HG02981 (cell line): ENCODE measurements at regions not wholly inside any gene's neighbourhood (a gene's known extent, or its start where the extent isn't known, plus 50 kb on each side); places are given as distances from the start of the nearest gene placed in this dataset.

ENCODE experiments used
- ATAC-seq: cut with Tn5 transposase; IDR thresholded peaks from one replicate; pipeline ENCODE4 v1.9.1; 2021; ENCODE audit warnings: mild to moderate bottlenecking, moderate library complexity; ENCODE audit not compliant: unreplicated experiment

DNA sequence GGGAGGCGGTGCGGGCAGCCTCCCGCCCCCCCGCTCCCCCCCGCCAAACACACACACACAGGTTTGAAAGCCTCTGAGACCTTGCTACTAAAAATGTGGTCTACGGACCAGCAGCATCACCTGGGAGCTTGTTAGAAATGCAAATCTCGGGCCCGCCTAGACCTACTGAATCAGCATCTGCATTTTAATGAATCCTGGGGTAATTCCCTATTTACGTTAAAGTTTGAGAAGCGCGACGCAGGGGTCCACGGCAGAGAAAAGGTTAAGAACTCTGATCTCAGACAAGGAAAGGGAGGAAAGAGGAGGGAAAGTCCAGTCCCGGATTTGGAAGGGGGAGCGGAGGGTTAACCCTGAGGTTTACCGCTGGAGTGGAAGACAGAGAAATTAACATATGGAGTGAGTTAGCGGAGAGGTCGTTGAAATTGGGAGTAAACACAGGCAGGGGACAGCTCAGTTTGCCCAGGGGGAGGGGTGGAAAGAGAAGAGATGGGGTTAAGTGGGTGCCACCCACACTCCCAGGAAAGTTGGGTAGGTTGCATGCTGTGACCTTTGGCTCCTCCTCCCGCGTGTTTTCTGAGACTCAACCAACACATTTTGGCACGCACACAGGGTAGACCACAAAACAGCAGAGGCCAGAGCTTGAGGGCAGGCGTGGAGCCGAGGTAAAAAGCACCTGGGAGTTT lies 483.6 kb downstream of the BCOR start:
- ATAC-seq, result no peak

DNA sequence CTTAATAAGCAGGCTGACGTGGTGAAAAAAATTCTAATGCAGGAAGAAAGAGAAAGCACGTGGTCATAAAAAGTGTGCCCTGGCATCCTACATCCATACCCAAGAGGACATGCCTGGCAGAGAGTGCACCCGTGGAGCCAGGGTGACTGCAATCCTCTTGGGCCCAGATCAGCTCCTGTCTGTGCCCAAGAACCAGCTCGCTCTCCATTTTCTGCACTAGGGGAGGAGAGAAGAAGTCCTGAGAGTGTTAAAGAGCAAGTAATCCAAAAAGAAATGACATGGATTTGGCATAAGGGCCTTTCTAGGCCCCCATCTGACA lies 483.1 kb downstream of the BCOR start:
- no peak for ATAC-seq

DNA sequence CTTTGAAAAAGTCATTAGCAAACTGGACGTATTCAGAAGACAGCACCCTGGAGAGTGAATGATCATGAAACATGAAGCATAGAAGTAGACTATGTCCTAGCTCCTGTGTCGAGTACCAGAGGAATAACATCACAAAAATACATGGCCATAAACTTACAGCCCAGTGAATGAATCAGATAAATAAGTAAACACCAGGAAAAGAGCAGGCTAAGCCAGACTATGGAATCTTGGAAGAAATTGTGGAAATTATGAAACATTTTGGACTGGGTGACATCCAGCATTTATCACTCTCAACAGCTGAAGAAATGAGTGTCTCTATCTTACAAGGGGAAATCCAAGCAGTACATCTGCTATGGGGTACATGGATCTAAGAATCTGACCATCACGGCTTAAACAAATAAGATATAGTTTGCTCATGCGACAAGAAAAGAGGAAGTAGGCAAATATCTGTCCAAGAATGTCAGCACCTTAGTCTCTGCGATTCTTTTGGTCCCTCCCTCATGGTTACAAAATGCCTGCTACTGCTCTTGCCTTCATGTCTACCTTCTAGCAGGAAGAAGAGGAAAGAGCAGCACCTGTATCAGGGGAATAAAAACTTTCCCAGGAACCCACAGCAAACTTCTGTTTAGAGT lies 481.5 kb downstream of the BCOR start:
- ATAC-seq, result peak; percentile 47

GRCh38 chrX:39616731-39617130 lies 481.0 kb downstream of the BCOR start:
- no peak for ATAC-seq

DNA sequence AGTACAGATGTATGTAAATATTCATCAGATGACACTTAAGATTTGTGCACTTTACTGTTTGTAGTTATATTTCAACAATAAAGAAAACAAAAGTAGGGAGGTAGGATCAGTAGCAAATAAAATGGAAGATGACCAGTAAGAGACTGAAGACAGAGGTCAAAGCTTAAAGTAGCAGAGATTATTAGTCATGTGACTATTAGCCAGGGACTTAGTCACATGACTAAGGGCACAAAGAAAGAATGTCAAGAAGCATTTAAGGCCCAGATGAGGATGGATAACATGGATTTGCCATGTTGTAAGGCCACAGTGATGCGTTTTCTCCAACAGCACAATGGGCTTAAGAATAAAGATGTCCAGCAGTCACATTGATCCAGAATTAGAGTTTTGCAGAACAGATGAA lies 479.6 kb downstream of the BCOR start:
- ATAC-seq, result no peak

GRCh38 chrX:39619182-39620009 lies 478.4 kb downstream of the BCOR start:
- no peak for ATAC-seq

- no peak for ATAC-seq
Observed at GRCh38 chrX:39624166-39624565, 473.6 kb downstream of the BCOR start.

GRCh38 chrX:39625810-39626209 lies 471.9 kb downstream of the BCOR start:
- no peak for ATAC-seq

GRCh38 chrX:39626749-39627148 lies 471.0 kb downstream of the BCOR start:
- ATAC-seq, result no peak

DNA sequence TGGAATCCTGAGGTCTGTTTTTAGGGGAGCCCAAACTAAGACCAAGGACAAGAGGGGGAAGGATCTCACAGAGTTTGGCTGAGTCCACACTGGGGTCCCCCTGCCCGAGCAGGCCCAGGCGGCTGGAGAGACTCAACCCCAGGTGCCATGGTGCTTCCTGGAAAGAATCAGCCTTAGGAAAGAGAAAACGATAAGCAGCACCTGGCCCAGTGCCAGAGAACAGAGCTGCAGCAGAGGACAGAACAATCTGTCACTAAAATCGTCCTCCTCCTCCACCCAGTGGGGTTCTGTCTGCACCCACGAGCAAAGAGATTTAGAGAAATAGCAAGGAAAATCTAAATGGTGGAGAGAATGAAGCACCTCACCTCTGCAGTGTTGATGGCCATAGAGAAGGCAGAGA lies 470.5 kb downstream of the BCOR start:
- ATAC-seq, result no peak

DNA sequence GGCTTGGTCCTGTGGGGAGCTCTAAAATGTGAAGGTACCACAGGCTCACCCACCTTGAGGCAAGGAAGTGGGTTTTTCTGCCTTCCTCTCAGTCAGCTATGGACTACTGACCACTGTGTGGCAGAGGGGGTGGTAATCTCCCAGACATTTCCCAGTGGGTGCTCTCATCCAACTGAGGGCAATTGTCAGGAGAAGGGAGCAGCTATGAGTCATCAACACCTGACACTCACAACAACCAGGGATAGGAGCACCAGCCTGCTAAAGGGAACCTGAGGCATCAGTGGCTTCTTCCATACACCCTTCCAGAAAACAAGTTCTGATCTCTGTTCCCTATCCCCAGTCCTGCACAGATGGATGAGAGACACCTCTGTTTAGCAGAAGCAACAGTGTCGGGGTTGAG lies 468.8 kb downstream of the BCOR start:
- ATAC-seq, result no peak

DNA sequence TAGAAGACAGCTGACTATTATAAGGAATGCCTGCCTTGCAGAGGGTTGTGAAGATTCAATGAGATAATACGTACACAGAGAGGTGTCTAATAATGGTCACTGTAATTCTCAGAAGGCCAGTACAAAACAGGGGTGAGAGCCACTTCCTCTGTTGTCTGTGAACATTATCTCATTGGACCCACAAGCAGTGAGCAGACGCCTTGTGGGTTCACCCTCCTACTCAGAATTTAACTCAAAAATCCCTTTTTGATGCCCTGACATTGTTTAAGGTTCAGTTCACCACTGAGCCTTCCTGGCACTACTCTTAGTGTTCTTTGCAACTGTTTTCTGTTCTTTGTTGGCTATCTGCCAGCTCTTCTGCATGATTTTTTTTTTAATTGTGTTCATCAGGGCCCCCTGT lies 467.4 kb downstream of the BCOR start:
- no peak for ATAC-seq

DNA sequence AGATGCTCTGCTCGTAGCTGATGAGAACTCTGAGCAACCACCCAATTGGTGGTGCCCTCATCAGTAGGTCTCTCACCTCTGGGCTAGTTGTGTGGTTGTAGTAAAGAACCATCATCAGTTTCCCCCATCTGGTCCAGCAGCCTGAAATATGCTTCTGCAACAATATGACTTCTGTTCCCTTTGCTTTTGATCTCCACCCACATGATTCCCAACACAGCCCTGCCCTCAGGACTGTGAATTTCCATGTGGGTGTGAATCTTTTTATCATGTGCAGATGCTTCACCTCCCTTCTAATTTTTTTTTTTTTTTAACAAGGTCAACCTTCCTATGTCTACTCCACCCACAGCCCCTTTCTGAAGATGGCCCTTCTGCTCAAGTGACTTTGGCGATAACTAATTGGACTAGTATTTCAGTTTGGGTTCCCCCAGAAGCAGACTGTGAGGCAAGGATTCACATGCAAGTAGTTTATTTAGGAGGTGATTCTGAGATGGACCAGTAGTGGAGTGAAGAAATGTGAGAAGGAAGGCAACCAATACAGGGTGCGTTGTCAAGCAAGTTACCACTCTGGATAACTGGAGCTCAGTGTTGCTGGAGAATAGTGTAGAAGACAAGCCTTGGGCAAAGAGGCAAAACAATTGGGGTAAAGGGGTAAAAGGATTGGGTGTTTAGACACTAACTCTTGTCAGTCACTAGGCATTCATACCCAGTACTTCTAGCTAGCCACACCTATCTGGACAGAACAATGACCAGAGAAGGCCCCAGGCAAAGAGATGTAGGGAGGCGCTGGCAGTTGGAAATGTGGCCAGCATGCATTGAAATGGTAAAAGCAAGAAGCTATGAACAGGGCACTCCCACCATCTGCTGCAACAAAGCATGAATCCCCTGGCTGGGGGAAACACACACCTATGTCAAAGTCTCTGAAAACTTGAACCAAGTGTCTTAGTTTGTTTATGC lies 466.2 kb downstream of the BCOR start:
- ATAC-seq, result no peak

DNA sequence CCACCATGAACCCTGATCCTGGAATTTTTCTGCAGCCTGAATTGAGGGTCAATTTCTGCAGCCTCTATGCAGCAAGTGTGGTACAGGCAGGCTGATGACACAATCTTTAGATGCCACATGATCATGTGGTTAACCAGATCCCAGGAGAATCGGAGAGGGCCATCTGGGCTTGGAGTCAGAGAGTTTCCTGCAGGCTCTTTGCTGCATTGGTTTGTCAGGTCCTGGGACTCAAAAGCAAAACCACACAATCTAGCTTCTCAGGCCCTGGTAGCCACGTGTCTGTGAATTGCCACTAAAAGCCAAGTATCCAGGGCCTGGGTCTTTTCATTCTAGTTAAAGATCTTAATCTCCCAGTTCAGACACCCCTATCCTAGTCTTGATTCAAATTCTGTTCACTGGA lies 464.5 kb downstream of the BCOR start:
- no peak for ATAC-seq

DNA sequence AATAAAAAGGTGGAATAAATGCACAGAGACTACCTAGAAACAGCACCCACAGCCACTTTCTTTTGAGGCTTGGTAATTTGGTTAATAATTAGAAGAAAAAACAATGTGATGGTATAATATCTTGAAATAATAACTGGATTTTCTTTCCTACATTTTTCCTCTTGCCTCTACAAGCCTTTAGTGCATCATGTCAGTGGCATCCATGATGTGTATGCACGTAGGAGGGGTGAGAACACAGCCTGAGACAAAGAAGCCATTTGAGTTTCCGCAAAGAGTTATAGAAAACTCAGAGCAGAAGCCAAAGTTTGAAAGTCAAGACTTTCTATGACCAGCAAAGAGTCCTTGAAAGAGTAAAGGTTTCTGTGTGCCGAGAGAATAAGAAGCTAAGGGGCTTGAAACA lies 461.3 kb downstream of the BCOR start:
- ATAC-seq, result no peak

DNA sequence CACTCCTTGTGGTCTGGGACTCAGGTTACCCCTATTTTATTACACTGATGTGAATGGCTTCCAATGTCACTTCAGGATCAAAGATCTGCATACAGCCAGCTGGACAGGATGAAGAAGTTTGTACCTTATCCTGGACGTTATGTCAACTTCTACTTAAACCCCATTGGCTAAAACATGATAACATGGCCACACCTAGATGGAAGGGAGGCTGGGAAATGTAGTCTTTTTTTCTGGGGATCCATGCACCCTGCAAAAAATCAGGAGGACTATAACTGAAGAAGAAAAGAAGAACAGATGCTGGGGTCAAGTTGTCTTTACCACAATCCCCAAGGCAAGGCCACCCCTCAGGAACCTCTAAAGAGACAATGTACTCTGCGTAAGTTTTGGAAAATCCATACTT lies 459.2 kb downstream of the BCOR start:
- no peak for ATAC-seq

DNA sequence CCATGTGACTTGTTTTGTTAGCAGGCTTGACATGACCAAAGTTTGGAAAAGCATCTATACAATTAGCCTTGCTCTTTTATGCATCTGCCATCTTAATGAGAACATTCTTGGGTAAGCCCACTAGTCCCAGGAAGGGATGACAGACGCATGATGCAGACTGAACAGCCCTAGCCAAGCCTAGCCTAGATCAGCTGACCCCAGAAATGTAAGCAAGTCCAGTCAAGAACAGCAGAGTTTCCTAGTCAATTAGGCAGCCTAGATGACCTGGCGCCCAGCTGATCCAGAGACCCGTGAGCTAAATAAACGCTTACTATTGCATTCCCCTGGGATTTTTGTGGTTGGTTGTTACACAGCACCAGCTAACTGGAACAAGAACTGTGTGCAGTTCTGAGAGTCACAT lies 457.9 kb downstream of the BCOR start:
- no peak for ATAC-seq

DNA sequence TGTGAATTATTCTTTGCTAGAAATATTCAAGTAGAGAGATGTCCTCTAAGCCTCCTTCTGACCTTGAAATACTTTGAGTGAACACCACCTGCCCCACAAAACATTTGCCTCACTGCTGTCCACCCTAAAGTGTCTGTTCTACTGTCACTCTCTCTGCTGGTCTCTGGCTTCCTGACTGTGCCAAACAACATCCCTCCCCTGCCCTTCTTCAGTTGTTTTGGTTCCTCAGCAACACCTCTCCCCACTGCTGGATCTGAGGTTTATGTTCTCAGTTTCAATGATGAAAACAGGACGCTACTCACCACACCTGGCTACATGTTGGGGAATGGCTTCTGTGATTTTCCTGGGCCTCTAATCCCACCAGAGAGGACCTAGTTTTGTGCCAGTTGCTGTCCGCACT lies 456.9 kb downstream of the BCOR start:
- no peak for ATAC-seq

DNA sequence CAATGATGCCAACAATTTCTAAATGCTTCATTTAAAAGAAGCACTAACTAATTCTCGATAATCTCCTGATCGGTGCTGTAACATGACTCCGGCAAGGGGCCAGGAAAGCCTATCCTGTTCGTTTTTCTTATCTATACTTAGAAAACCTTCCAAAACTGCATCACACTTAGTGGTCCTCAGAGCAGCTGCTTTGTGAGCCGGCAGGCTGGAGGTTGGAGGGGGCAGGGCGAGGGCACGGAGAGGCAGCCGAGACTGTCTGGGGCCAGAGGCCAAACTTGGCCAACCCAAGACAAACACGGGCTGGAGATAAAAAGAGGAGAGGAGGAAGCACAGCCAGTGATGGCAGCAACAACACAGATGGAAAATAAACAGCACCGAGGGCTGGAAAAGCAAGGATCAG lies 455.7 kb downstream of the BCOR start:
- ATAC-seq, result no peak

- ATAC-seq, result no peak
Observed at GRCh38 chrX:39643550-39643949, 454.2 kb downstream of the BCOR start.
